Sigmoid colon (tissue), 6 donors: ENCODE measurements at regions not wholly inside any gene's neighbourhood (a gene's known extent, or its start where the extent isn't known, plus 50 kb on each side); places are given as distances from the start of the nearest gene placed in this dataset.

ENCODE experiments used
- DNase-seq: peaks from one replicate; pipeline ENCODE4 v3.0.0-alpha.2; 2019
- H3K27ac ChIP-seq, 4 donors: fragments of 200-600 bp; sonication (generic); one replicate each; pipeline ENCODE4 v1.5.1; 2016 to 2019; ENCODE audit warnings: mild to moderate bottlenecking in 1 of 4
- H3K27me3 ChIP-seq, 3 donors: fragments of 200-600 bp; sonication (generic); one replicate each; pipeline ENCODE4 v1.5.1; 2019; ENCODE audit warnings: mild to moderate bottlenecking in 1 of 3
- H3K36me3 ChIP-seq, 4 donors: fragments of 200-600 bp; sonication (generic); one replicate each; pipeline ENCODE4 v1.5.1; 2016 to 2019
- H3K4me1 ChIP-seq, 4 donors: fragments of 200-600 bp; sonication (generic); one replicate each; pipeline ENCODE4 v1.5.1; 2017 to 2019
- H3K4me3 ChIP-seq, 4 donors: fragments of 200-600 bp; sonication (generic); one replicate each; pipeline ENCODE4 v1.5.1; 2017 to 2019; ENCODE audit warnings: mild to moderate bottlenecking in 2 of 4, moderate library complexity in 1 of 4
- H3K9me3 ChIP-seq, 4 donors: fragments of 200-600 bp in 3 of 4; sonication (generic) in 3 of 4; one replicate each; pipeline versions ENCODE4 v1.5.1 to v1.6.1; 2013 to 2019
- CTCF ChIP-seq, 4 experiments: fragments of 450-650 bp in 3 of 4; fragments of 200-600 bp in 1 of 4; IDR thresholded peaks; one replicate each; pipeline ENCODE4 v1.5.1; 2016 to 2019; ENCODE audit warnings: antibody characterized with exemption in 4 of 4, mild to moderate bottlenecking in 3 of 4, moderate library complexity in 2 of 4
- EP300 ChIP-seq, 4 donors: sonication (generic); formaldehyde crosslinking; IDR thresholded peaks; one replicate each; pipeline ENCODE4 v1.6.1; 2017; ENCODE audit warnings: antibody characterized with exemption in 4 of 4
- POLR2A ChIP-seq, 2 donors: fragments of 450-650 bp; IDR thresholded peaks; one replicate each; pipeline ENCODE4 v1.6.1; 2016; ENCODE audit warnings: antibody characterized with exemption in 2 of 2, mild to moderate bottlenecking in 2 of 2, moderate library complexity in 2 of 2
- POLR2AphosphoS5 ChIP-seq, 4 donors: sonication (generic); formaldehyde crosslinking; IDR thresholded peaks; one replicate each; pipeline ENCODE4 v1.6.1; 2017; ENCODE audit warnings: antibody characterized with exemption in 4 of 4
- WGBS, 2 donors: extraction: QIAGEN DNeasy Blood & Tissue Kit; methylation state at CpG; one replicate each; pipeline ENCODE4 v1.1.7; 2013; 5-methylcytosine and 5-hydroxymethylcytosine counted together
- intact Hi-C: fragments of 100-400 bp; cut with DNase I; formaldehyde crosslinking; loops from one replicate; pipeline ENCODE4 v1.15.1; 2023
- donor health status: healthy with polysubstance abuse.
- donor health status: healthy.

- H3K27ac ChIP-seq = no peak overlapping the region
- no peaks in the 10 kb centered on the region for H3K4me1 ChIP-seq
- no peaks in the 10 kb centered on the region for H3K9me3 ChIP-seq
- no peaks in the 10 kb centered on the region for H3K36me3 ChIP-seq
- TF ChIP-seq POLR2A (IDR thresholded peaks at IDR 0.05) (no peak), CTCF (IDR thresholded peaks at IDR 0.05) (no peak), EP300 (IDR thresholded peaks at IDR 0.05) (no peak), POLR2AphosphoS5 (IDR thresholded peaks at IDR 0.05) (no peak)
- intact Hi-C loops = loop anchor here (10.0 kb wide), 1 partner anchor 48 kb away; no protein-coding TSS in a partner anchor
- no peak for DNase-seq
- no peaks in the 10 kb centered on the region for H3K27me3 ChIP-seq
- no peak overlapping the region for H3K4me3 ChIP-seq
- WGBS, 2 donors = 91 to 92% methylated on average over 5 of the region's 5 CpGs
Measured at GRCh38 chr16:6932871-6933385, 399.7 kb upstream of the RBFOX1 start.

GRCh38 chr16:6929868-6930267 is 402.8 kb upstream of the RBFOX1 start:
- 60 to 80% methylated on average over 4 of the region's 4 CpGs for WGBS, 2 donors
- no peaks in the 10 kb centered on the region for H3K9me3 ChIP-seq
- no peak overlapping the region for H3K27ac ChIP-seq
- H3K36me3 ChIP-seq = no peaks in the 10 kb centered on the region
- intact Hi-C loops = loop anchor here (10.0 kb wide), 1 partner anchor 45 kb away; no protein-coding TSS in a partner anchor
- TF ChIP-seq POLR2A (IDR thresholded peaks at IDR 0.05) = no peak
- TF ChIP-seq POLR2AphosphoS5 (IDR thresholded peaks at IDR 0.05) = no peak
- no peak for TF ChIP-seq CTCF (IDR thresholded peaks at IDR 0.05)
- no peak for TF ChIP-seq EP300 (IDR thresholded peaks at IDR 0.05)
- no peak overlapping the region for H3K4me3 ChIP-seq
- no peaks in the 10 kb centered on the region for H3K27me3 ChIP-seq
- H3K4me1 ChIP-seq = no peaks in the 10 kb centered on the region
- no peak for DNase-seq

DNA sequence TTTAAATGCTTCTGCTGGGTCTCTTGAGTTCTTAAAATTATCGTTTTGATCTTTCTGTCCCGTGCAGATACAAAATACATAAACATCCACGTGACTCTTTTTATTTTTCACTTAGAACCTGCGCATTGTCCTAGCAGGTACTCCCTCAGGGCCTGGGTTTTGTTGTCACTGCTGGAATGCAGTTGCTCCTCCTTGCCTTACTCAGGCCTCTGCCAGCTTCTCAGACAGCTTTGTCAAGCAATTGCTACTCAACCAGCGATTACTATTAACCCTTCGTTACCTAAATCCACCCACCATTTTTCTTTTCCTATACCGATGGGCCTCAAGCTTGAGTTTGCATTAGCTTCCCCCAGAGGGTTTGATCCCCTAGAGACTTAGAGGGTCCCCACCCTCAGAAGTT is 405.9 kb upstream of the RBFOX1 start:
- no peaks in the 10 kb centered on the region for H3K4me1 ChIP-seq
- H3K27ac ChIP-seq = no peak overlapping the region
- H3K4me3 ChIP-seq = no peak overlapping the region
- H3K27me3 ChIP-seq = no peaks in the 10 kb centered on the region
- 50 to 58% methylated on average over 7 of the region's 7 CpGs for WGBS, 2 donors
- H3K36me3 ChIP-seq = no peaks in the 10 kb centered on the region
- no peaks in the 10 kb centered on the region for H3K9me3 ChIP-seq
- no peak for TF ChIP-seq EP300 (IDR thresholded peaks at IDR 0.05)
- TF ChIP-seq CTCF (IDR thresholded peaks at IDR 0.05) = no peak
- no peak for TF ChIP-seq POLR2A (IDR thresholded peaks at IDR 0.05)
- TF ChIP-seq POLR2AphosphoS5 (IDR thresholded peaks at IDR 0.05) = no peak
- intact Hi-C loops = no loop called here
- DNase-seq = no peak

- no peak overlapping the region for H3K27ac ChIP-seq
- no peak for DNase-seq
- WGBS, 2 donors = 60 to 61% methylated on average over 6 of the region's 6 CpGs
- intact Hi-C loops = no loop called here
- H3K9me3 ChIP-seq = no peaks in the 10 kb centered on the region
- TF ChIP-seq EP300 (IDR thresholded peaks at IDR 0.05) (no peak), CTCF (IDR thresholded peaks at IDR 0.05) (no peak), POLR2A (IDR thresholded peaks at IDR 0.05) (no peak), POLR2AphosphoS5 (IDR thresholded peaks at IDR 0.05) (no peak)
- H3K36me3 ChIP-seq = no peaks in the 10 kb centered on the region
- H3K27me3 ChIP-seq = no peaks in the 10 kb centered on the region
- no peaks in the 10 kb centered on the region for H3K4me1 ChIP-seq
- no peak overlapping the region for H3K4me3 ChIP-seq
Measured at GRCh38 chr16:6926341-6926740, 406.3 kb upstream of the RBFOX1 start.

GRCh38 chr16:6918646-6919045 is 414.0 kb upstream of the RBFOX1 start:
- H3K36me3 ChIP-seq = no peaks in the 10 kb centered on the region
- WGBS, 2 donors = 88 to 91% methylated on average over 7 of the region's 7 CpGs
- H3K9me3 ChIP-seq = no peaks in the 10 kb centered on the region
- intact Hi-C loops = no loop called here
- TF ChIP-seq POLR2AphosphoS5 (IDR thresholded peaks at IDR 0.05) (no peak), EP300 (IDR thresholded peaks at IDR 0.05) (no peak)
- no peak overlapping the region for H3K27ac ChIP-seq
- no peaks in the 10 kb centered on the region for H3K27me3 ChIP-seq
- H3K4me3 ChIP-seq = no peak overlapping the region
- no peaks in the 10 kb centered on the region for H3K4me1 ChIP-seq
- DNase-seq = no peak
